ENCODE measurements at regions not wholly inside any gene's neighbourhood (a gene's known extent, or its start where the extent isn't known, plus 50 kb on each side); places are given as distances from the start of the nearest gene placed in this dataset.
"Not testable (repeated sequence)": the region's sequence is repeated elsewhere in the genome, so short reads cannot be mapped to it uniquely, and the experiment has no call there.

DNA sequence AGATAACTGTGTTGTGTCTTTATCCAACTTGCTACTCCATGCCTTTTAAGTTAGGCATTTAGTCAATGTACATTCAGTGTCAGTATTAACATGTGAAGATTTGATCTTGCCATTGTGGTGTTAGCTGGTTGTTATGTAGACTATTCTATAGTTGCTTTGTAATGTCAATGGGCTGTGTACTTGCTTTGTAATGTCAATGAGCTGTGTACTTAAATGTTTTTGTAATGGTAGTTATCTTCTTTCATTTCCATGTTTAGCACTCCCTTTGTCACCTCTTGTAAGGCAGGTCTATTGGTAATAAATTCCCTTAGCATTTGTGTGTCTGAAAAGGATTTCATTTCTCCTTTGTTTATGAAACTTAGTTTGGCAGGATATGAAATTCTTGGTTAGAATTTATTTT, 53.4 kb downstream of the MC4R start:
- DNase-seq (ENCODE audit: low spot score) = no peak

DNA sequence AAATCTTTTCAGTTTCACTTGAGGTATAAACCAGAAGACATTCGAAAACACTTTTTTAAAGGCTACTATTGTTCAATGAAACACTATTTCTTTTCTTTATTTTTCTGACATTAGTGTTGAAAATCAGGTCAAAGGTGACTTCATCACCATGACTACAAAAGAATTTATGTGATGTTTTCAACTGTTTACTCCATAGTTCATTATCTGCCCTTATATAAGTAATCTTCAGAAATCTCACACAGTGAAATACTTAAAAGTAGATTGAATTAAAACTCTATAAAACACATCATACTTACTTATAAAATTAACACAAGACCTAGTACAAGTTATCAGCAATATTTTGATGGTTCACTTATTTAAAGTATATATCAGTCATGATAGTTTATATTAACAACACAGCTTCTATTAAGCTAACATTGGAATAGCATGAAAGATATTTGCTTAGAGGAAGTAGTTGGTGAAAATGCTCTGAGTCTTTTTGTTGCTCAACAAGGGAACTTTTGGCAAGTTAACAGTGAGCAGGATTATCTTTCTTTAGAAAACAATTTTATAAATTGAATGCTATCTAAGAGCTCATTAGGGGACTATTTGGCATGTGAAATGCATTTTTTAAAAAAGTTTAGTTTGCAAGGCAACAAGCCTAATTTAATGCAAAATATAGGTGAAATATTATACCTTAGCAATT, 60.8 kb downstream of the MC4R start:
- no peak for DNase-seq (ENCODE audit: low spot score)

DNA sequence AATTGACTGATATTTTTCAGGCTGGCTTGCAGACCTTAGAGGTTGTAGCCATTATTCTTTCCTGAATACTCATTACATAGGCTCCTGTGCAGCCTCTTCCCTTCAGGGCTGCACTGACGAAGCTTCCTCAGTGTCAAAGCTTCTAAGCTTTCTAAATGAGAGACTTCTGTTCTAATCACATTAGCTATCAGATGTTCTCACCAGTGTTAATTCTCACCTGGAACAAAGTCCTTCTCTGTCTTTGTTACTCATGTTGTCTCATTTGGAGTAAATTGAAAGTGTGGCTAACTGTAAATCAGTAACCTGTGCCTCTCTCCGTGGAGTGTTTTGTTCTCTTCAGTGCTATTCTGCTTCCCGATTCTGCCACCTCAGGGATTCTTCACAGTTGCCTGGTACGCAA, 76.9 kb downstream of the MC4R start:
- no peak for DNase-seq (ENCODE audit: low spot score)

DNA sequence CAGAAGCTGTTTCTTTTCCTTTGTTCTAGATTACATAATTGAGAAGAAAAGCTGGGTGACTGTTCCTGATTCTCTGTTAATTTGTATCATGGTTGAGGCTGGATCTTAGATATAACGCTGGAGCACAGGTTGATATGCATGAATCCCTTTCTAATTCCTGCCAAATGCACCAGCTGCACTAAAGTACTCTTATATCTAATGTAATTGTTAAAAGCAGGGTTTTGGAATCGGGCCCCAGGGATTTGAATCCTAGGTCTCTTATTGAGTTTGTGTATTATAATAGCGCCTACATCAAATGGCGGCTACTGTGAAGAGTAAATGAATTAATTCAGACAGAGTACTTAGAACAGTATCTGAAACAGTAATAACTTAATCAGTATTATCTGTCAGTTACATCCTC, 80.4 kb downstream of the MC4R start:
- DNase-seq (ENCODE audit: low spot score) = no peak

DNA sequence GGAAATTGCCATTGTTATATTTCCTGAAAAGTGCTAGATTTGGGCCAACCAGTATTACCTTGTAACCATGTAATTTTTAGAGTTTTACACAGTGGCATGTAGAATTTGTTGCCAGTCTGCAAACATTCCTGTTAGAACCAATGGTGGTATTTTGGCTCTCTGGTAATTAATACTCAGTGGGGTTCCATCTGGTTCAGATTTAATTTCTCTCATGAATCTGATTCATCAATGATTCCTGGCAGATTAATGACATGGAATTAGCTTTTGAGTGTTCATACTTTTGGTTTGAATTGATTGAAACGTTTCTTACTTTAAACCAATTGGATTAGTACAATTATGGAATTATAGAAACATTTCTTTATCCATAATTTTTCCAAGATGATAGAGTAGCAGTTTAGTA, 93.2 kb downstream of the MC4R start:
- DNase-seq (ENCODE audit: low spot score) = no peak

DNA sequence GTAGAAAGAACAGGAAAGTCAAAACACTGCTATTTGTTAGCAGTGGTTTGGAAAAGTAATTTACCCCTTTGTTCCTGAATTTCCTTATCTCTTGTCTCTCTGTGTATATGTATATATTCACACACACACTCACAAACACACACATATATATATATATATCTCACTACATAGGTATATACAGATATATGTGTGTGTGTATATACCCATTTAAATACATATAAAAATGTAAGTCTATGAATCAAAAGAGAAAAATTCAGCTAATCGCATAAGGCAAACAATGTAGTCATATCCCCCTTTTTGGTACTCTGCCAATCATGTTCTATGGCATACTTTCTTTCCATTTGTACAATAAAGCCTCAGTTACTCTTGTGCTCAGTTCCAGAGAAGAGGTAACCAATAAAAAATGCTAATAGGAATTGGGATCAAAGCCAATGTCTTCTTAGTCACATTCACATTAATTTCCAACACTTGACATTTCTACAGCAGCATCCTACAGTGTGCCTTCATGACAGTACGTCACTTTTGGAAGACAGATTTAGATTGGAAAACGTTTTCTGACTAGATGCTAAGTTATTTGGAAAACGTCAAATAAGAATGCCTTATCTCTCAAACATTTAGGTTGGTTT, 94.6 kb downstream of the MC4R start:
- DNase-seq (ENCODE audit: low spot score) = no peak

DNA sequence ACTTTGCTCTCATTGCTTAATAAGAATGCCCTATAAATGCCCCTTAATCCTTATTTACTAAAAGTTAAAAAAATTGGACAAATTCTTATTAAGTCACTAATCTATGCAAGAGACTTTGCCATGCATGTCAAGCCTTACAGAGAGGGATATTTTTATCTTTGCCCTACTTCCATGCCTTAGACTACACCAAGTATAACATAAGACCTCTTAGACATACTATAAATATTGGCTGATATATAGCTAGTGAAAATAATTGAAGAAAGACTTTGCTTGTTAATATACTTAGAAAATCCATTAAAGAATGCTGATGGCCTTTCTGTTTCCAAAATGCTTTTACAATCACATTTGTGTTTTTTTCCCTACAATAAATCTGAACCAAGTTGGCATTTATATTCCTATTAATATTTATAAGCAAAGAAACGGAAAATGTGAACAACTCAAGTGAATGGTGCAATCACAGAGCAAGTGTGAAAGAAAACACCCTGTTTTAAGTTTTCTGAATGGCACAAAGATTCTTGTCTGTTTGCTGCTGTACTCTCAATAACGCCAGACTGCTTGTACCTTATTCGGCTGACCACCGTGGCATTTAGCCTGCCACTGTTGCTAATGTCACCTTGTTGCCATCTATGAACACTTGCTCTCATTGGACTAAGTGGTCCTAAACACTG, 105.0 kb downstream of the MC4R start:
- no peak for DNase-seq (ENCODE audit: low spot score)

DNA sequence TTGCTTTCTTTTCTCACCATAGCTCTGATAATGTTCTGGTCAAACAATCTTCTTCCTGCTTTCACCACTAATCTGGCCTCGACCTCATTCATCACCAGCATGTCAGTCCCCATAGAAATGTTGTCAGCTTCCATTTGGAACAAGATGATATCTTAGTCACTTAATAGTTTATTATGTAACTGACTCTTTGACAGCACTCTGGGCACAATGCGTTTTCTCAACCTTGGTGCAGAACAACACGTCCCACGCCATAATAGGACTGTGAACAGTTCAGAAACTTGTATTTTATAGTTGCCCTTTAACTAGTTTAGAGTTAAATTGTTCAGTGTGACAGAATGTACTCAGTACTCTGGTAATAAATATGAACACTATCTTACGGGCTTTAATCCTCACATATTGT, 106.0 kb downstream of the MC4R start:
- no peak for DNase-seq (ENCODE audit: low spot score)

DNA sequence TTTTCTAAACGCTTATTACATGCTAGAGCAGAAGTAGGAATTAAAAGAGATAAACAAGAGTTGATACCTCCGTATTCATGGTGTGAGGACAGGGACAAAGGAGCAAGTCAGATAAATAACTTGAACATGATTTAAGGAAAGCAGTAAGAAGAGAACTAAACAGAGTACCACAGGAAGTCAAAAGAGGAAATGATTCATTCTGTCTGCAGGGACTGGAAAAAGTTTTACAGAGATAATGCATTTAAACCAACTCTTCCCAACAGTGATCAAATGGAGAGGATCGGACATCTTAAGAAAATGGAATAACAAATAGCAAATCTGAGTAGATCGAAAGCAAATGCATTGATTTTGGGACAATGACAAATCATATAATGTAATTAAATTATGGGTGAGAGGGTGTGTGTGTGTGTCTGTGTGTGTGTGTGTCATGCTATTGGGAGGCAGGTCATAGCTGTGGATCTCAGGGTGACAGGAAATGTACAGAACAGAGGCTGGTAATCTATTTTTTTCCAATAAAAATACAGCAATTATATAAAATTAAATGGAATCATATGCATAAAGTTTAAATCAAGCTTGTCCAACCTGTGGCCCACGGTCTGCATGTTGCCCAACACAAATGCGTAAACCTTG, 113.4 kb downstream of the MC4R start:
- DNase-seq (ENCODE audit: low spot score) = no peak

DNA sequence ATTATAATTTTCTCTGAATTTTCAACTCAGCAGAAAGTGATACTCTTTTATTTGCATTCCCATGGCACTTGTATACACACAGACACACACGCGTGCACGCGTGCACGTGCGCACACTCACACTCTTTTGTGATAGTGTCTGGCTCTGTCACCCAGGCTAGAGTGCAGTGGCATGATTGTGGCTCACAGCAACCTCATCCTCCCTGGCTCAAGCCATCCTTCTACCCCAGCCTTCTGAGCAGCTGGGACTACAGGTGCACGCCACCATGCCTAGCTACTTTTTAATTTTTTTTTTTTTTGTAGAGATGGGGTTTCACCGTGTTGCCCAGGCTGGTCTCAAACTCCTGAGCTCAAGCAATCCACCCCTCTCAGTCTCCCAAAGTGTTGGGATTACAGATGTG, 123.2 kb downstream of the MC4R start:
- no peak for DNase-seq (ENCODE audit: low spot score)

DNA sequence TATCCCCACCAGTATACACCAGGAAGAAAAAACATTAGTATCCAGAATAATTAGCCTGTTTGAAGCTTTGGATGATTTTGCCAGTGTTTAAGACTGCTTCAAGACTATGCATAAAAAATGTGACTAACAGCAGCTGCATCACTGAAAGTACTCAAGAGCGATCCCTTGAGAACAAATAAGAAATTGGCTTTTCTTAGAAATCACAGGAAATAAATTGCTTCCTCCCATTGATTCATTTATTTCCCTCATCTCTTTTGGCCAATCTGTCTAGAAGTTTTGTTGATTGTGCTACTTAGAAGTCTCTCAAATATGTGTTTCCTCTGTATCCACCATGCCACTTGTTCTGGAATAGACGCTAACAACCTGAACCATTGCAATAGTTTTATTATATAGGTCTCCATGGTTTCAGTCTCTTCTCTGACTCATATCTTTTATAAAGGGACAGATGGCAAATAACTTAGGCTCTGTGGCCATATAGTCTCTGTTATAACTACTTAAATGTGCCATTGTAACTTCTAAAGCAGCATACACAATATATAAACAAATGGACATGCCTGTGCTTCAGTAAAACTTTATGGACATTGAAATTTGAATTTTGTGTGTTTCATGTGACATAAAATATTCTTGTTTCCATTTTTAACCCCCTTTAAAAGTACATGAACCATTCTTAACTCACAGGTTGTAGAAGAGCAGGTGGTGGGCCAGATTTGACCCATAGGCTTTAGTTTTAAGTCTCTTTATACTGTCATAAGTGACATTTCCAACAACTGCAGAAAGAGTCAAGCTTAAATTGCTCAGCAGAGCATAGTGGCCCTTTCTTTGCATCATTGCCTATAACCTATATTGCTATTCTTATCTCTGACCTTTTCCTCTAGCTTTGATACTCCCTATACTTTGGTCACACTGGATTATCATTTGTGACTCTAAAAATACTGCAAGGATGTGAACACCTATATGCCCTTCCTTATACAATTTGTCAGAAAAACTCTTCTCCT, 123.9 kb downstream of the MC4R start:
- no peak for DNase-seq (ENCODE audit: low spot score)

DNA sequence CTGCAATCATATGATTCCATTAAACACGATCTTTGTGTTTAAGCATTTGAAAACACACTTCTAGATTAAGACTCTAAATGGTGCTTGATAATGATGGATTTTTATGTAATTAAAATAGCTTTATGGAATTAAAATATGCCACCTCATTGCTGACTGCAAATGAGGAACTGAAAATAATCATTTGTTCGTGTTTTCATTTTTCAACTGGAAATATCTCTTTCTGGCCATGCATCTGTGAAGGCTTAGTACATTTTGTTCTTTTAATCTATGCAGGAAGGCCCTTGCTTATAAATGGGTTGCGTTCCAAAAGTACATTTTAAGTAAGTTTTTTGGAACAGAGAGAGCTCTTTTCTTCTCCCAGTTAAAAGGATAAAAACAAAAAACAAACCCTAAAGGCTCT, 125.5 kb downstream of the MC4R start:
- DNase-seq (ENCODE audit: low spot score) = no peak

DNA sequence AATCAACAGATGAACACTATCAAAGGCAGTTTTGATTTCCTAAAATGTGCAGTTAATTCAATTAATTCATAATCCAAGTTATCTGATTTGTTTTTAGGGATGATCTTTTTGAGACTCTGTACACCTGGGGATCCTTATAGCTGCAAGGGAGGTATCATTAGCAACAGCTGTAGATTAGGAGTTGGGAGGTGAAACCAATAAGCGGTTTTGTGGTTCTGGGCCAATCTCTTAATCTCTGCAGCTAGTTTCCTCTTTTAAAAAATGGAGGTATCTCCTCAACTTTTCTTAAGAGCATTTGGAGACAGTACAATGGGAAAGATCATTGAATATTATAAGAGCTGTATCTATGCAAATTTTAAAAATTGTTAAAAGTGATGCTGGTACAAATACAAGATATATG, 126.0 kb downstream of the MC4R start:
- DNase-seq (ENCODE audit: low spot score) = no peak

DNA sequence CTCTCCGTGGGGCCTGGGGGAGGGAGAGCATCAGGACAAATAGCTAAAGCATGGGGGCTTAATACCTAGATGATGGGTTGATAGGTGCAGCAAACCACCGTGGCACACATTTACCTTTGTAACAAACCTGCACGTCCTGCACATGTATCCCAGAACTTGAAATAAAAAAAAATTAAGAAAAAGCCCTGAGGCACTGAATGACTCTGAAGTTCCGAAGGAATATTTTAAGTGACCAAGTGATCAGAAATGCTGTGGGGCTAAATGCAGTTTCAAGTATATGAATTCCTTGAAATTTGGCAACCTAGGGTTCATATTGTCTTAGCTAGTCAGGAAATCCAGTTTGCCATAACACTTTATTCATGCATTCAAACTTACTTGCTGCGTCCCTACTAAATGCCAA, 127.5 kb downstream of the MC4R start:
- no peak for DNase-seq (ENCODE audit: low spot score)

DNA sequence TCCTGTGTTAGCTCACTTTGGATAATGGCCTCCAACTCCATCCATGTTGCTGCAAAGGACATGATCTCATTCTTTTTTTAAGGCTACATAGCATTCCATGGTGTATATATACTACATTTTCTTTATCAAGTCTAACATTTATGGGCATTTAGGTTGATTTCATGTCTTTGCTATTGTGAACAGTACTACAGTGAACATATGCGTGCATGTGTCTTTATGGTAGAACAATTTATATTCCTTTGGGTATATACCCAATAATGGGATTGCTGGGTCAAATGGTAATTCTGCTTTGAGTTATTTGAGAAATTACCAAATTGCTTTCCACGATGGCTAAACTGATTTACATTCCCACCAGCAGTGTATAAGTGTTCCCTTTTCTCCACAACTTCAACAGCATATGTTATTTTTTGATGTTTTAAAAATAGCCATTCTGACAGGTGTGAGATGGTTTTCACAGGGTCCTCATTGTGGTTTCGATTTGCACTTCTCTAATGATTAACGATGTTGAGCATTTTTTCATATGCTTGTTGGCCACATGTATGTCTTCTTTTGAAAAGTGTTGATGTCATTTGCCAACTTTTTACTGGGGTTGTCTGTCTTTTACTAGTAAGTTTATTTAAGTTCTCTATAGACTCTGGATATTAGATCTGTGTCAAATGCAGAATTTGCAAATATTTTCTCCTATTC, 133.4 kb downstream of the MC4R start:
- DNase-seq (ENCODE audit: low spot score) = not testable (repeated sequence)

DNA sequence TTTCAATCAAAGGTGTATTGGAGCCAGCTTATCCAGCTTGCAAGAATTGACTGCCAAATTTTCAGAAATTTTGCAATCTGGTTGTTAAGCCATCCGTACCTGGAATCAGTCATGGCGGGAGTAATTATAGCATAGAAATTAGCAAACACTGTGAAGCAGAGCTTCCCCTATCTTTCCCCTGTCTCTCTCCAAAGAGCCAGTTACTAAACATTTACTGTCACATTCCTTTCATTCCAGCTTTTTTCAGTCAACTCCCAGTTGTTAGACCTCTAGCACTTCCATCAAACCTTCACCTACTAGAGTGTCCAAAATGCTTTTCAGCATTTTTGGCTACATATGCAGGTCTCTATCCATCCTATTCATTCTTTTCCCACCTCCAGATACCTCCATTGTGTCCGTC, 137.4 kb downstream of the MC4R start:
- no peak for DNase-seq (ENCODE audit: low spot score)

DNA sequence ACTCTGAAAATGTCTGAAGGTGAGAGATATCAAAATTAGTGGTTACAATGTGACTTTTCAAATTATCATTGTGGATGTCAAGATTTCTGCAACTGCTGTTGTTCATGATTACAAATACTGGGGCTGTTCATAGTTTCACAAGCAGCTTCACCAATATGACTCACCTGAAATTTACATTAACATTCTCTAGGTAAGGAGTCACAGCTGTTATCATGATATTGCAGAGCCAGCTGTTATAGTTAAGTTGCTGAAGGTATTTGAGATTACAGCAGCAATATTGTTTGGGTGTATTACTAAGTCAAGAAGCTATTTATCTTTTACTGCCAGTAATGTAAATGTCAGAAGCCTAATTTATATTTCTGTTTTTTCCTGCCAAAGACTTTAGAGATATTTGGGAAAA, 140.0 kb downstream of the MC4R start:
- DNase-seq (ENCODE audit: low spot score) = no peak

DNA sequence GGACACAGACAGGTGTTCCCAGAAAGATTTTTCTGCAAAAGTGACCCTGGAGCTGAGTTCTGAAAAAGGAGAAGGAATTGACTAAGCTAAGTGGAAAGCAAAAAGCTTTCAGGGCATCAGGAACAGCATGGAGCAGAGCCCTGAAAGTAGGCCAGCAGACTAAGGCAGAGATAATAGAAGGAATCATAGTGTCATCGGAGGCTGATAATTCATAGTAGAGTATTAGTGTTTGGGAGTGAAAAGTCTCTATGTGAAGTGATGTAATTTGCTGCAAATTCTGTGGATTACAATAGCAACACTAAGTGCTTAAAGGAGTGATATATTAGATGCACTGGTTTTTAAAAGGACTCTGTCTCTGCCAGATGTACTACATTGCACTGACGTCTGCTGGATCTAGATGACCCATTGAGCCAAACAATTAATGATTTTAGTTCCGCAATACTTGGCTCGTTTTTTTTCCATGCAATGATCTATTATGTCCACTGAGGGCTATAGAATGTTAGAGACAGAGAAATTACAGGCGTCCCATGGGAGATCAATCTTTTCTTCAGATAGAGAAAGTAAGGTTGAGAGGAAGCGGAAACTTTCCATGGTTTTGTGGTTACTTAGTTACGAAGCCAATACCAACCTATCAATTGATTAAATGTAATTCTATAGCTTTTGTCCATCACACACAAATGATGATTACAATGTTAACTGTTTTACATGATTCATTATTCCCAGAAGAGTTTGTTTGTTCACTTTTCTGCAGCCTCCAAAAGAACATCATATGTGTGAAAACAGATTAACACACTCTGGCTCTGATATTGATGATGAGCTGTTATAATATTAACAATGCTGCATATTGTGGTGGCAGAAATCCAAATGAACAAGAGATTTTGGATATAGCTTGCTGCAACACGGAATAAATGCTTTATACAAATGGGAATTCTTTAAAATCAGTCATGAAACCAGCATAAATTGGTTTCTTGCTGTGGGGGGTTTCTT, 143.7 kb downstream of the MC4R start:
- DNase-seq (ENCODE audit: low spot score) = no peak

DNA sequence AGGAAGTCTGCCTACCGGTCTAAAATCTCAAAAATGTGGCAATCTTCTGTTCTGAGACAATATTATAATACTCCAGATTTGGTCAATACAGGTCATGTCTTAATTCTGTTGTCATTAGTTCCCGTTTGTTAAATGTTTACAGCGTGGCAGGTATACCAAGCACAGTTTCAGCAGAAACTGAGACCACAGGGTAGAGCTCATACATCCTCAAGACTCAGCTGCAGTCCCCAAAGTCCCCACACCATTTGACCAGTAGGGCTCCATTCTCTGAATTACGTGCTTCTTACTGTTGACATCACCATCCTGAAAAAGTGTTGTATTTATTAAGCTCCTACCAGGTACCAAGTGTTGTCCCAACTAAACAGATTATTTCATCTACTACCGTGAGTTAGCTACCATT, 157.1 kb downstream of the MC4R start:
- no peak for DNase-seq (ENCODE audit: low spot score)

DNA sequence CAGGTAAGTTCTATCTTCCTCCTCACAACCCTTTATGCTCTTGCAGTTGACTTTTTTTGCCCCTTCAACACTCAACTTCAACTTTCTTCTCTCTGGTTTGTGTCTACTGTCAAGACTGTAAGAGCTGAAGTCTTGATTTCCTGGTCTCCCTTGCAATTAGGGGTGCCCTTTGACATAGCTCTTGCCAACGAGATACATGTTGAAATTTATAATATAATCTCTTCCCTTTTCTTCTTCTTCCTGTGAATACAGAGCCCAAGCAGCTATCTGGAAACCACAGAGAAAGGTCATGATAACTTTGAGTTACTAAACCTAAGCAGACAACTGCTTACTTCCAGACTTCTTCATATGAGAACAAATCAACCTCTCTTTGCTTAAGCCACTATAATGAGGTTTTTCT, 163.5 kb downstream of the MC4R start:
- DNase-seq (ENCODE audit: low spot score) = no peak
